IMR-90 (cell line): ENCODE measurements at regions not wholly inside any gene's neighbourhood (a gene's known extent, or its start where the extent isn't known, plus 50 kb on each side); places are given as distances from the start of the nearest gene placed in this dataset.

Experiments
- ATAC-seq: fragments of 200-7000 bp; cut with Tn5 transposase; 2 replicates; pipeline ENCODE4 v1.9.1; 2020; ENCODE audit warnings: low read depth, mild to moderate bottlenecking, moderate library complexity
- BruUV-seq: library from RNA; stranded (reverse); fragments of 400-500 nt; replicated peaks from 2 replicates; lab custom pipeline; 2021; lab: Mats Ljungman, UMichigan
- CTCF ChIA-PET: fragments of 300-600 bp; formaldehyde crosslinking; extraction: SDS; loops from one replicate; lab custom pipeline; 2021; ENCODE audit warnings: antibody characterized with exemption; lab: Yijun Ruan, JAX
- POLR2A ChIA-PET: fragments of 300-600 bp; sonication (Branson Sonifier 250); formaldehyde crosslinking; loops from one replicate; lab custom pipeline; 2022; ENCODE audit warnings: antibody characterized with exemption; ENCODE audit not compliant: unreplicated experiment; lab: Charles Lee
- DNase-seq: peaks from one replicate; pipeline ENCODE4 v3.0.0; 2013
- H2AFZ ChIP-seq: replicated peaks from 2 replicates; pipeline ENCODE3; 2013; ENCODE audit warnings: low read length, mild to moderate bottlenecking; ENCODE audit not compliant: poor library complexity
- H2AK5ac ChIP-seq: 2 replicates; pipeline ENCODE4 v1.6.1; 2013; ENCODE audit warnings: low read depth, low read length, inconsistent platforms
- H2AK9ac ChIP-seq: replicated peaks from 2 replicates; pipeline ENCODE3; 2013; ENCODE audit warnings: mild to moderate bottlenecking, low read depth, low read length, moderate library complexity; ENCODE audit not compliant: poor library complexity
- H2BK120ac ChIP-seq: 2 replicates; pipeline ENCODE4 v1.6.1; 2013; ENCODE audit warnings: low read depth, low read length, inconsistent platforms
- H2BK15ac ChIP-seq: 3 replicates; pipeline ENCODE4 v1.6.1; 2013; ENCODE audit warnings: low read depth, low read length, inconsistent platforms
- H2BK20ac ChIP-seq: 2 replicates; pipeline ENCODE4 v1.6.1; 2013; ENCODE audit warnings: low read depth, mild to moderate bottlenecking, inconsistent platforms, low read length, moderate library complexity
- H2BK5ac ChIP-seq: 2 replicates; pipeline ENCODE4 v1.6.1; 2013; ENCODE audit warnings: mild to moderate bottlenecking, low read depth, low read length, inconsistent platforms; ENCODE audit not compliant: poor library complexity, severe bottlenecking
- H3K14ac ChIP-seq: replicated peaks from 2 replicates; pipeline ENCODE4 v1.6.1; 2013; ENCODE audit warnings: low read depth, low read length, inconsistent platforms
- H3K18ac ChIP-seq: 2 replicates; pipeline ENCODE4 v1.6.1; 2013; ENCODE audit warnings: low read depth, low read length, control low read depth
- H3K23ac ChIP-seq: 2 replicates; pipeline ENCODE4 v1.6.1; 2013; ENCODE audit warnings: low read depth, low read length, inconsistent platforms
- H3K27ac ChIP-seq: 2 replicates; pipeline ENCODE4 v1.5.1; 2013; ENCODE audit warnings: mild to moderate bottlenecking, control low read depth, low read length; ENCODE audit not compliant: insufficient read depth
- H3K27me3 ChIP-seq: 2 replicates; pipeline ENCODE4 v1.6.1; 2013; ENCODE audit warnings: low read length; ENCODE audit not compliant: control insufficient read depth, insufficient read depth
- H3K36me3 ChIP-seq: 2 replicates; pipeline ENCODE4 v1.6.1; 2013; ENCODE audit warnings: low read length, mixed read lengths; ENCODE audit not compliant: control insufficient read depth, insufficient read depth
- H3K4ac ChIP-seq: 2 replicates; pipeline ENCODE4 v1.6.1; 2013; ENCODE audit warnings: low read depth, low read length, inconsistent platforms
- H3K4me1 ChIP-seq: 2 replicates; pipeline ENCODE4 v1.6.1; 2013; ENCODE audit warnings: low read length, mixed read lengths; ENCODE audit not compliant: control insufficient read depth, insufficient read depth
- H3K4me2 ChIP-seq: 2 replicates; pipeline ENCODE4 v1.6.1; 2013; ENCODE audit warnings: low read depth, mild to moderate bottlenecking, control low read depth, low read length, moderate library complexity
- H3K4me3 ChIP-seq: 2 replicates; pipeline ENCODE4 v1.5.1; 2013; ENCODE audit warnings: low read depth, mild to moderate bottlenecking, control low read depth, low read length, moderate library complexity; ENCODE audit not compliant: insufficient read depth
- H3K56ac ChIP-seq: 2 replicates; pipeline ENCODE4 v1.6.1; 2013; ENCODE audit warnings: low read length, inconsistent platforms; ENCODE audit not compliant: insufficient read depth; ENCODE audit errors: extremely low read depth
- H3K79me1 ChIP-seq, 2 experiments: 2 replicates each; pipeline ENCODE4 v1.6.1; 2013; ENCODE audit warnings: low read length in 2 of 2, inconsistent platforms in 1 of 2, low read depth in 1 of 2
- H3K9ac ChIP-seq: 2 replicates; pipeline ENCODE4 v1.6.1; 2013; ENCODE audit warnings: low read depth, low read length, control low read depth
- H3K9me1 ChIP-seq: 2 replicates; pipeline ENCODE4 v1.6.1; 2013; ENCODE audit warnings: low read length, inconsistent platforms; ENCODE audit not compliant: insufficient read depth
- H3K9me3 ChIP-seq: 2 replicates; pipeline ENCODE4 v1.6.1; 2013; ENCODE audit warnings: low read length; ENCODE audit not compliant: control insufficient read depth, insufficient read depth
- H4K20me1 ChIP-seq: 2 replicates; pipeline ENCODE4 v1.6.1; 2013; ENCODE audit warnings: low read length, inconsistent platforms; ENCODE audit not compliant: insufficient read depth
- H4K5ac ChIP-seq: 2 replicates; pipeline ENCODE4 v1.6.1; 2013; ENCODE audit warnings: mild to moderate bottlenecking, low read depth, low read length, control low read depth
- H4K8ac ChIP-seq, 2 experiments: 2 replicates each; pipeline ENCODE4 v1.6.1; 2013; ENCODE audit warnings: low read depth in 2 of 2, low read length in 2 of 2, control low read depth in 1 of 2, inconsistent platforms in 1 of 2
- H4K91ac ChIP-seq: 2 replicates; pipeline ENCODE4 v1.6.1; 2013; ENCODE audit warnings: low read depth, low read length, inconsistent platforms; ENCODE audit not compliant: insufficient read depth
- CEBPB ChIP-seq: IDR thresholded peaks from 2 replicates; pipeline ENCODE4 v1.6.1; 2012; ENCODE audit warnings: low read depth, low read length, improper control_type of control experiment
- RAD21 ChIP-seq: IDR thresholded peaks from 2 replicates; pipeline ENCODE4 v1.6.1; 2012; ENCODE audit warnings: low read length, improper control_type of control experiment
- WGBS, 2 experiments: methylation state at CpG; one replicate each; pipeline versions ENCODE4 v1.1.5 to v1.1.7; 2013; ENCODE audit warnings: missing lambda C conversion rate in 2 of 2; ENCODE audit not compliant: insufficient read length in 1 of 2; ENCODE audit errors: extremely low coverage in 2 of 2; 5-methylcytosine and 5-hydroxymethylcytosine counted together
- dilution Hi-C: fragments of 300-500 bp; cut with HindIII; formaldehyde crosslinking; loops from one replicate; pipeline ENCODE4 v1.14.3; 2018; ENCODE audit warnings: low sequenced_read_pairs; ENCODE audit not compliant: unreplicated experiment
- in situ Hi-C: fragments of 300-500 bp; cut with MboI; formaldehyde crosslinking; loops from 3 replicates; pipeline ENCODE4 v1.14.3; 2019; ENCODE audit warnings: low sequenced_read_pairs, inconsistent platforms, mixed read lengths
- intact Hi-C: fragments of 100-400 bp; cut with micrococcal nuclease; formaldehyde crosslinking; loops from 2 replicates; pipeline ENCODE4 v1.10.0; 2022

GRCh38 chr4:73682508-73682907 is 57.9 kb upstream of the CXCL8 start:
- DNase-seq (no peak), ATAC-seq (no peak)
- Histone ChIP-seq H2BK20ac (no peak overlapping the region), H3K4ac (no peak overlapping the region), H2BK120ac (no peak overlapping the region), H3K9me1 (no peaks in the 10 kb centered on the region), H2BK5ac (no peak overlapping the region), H3K79me1 (no peaks in the 10 kb centered on the region), H3K18ac (no peak overlapping the region), H3K23ac (no peak overlapping the region), H3K4me1 (peaks cover 3% of the 10 kb centered on the region), H4K5ac (no peak overlapping the region), H2AFZ (no peak overlapping the region), H2AK9ac (no peak overlapping the region), H4K20me1 (no peaks in the 10 kb centered on the region), H3K27me3 (no peaks in the 10 kb centered on the region), H2BK15ac (no peak overlapping the region), H3K56ac (no peak overlapping the region), H4K8ac (no peak overlapping the region), H4K91ac (no peak overlapping the region), H3K9ac (no peak overlapping the region), H3K36me3 (no peaks in the 10 kb centered on the region), H3K9me3 (no peaks in the 10 kb centered on the region), H3K27ac (no peak overlapping the region), H3K4me2 (no peak overlapping the region), H3K4me3 (no peak overlapping the region), H3K14ac (no peak overlapping the region), H2AK5ac (no peak overlapping the region)
- TF ChIP-seq CEBPB (peak; percentile 10; the same call in 1 of the 2 replicates), RAD21 (no peak)
- ChIA-PET POLR2A (no interaction called here), CTCF (interaction anchor here (0.7 to 1.3 kb wide), 3 partner anchors 9 to 237 kb away, joined by 3 to 6 read pairs (median 4); no protein-coding TSS in a partner anchor)
- no TSS peak for BruUV-seq
- intact Hi-C loops (no loop called here), dilution Hi-C loops (no loop called here), in situ Hi-C loops (no loop called here)
- no CpG with 5 or more reads among the region's 1 CpG for WGBS, 2 experiments
